Thyroid gland (tissue), 4 donors: ENCODE measurements at regions not wholly inside any gene's neighbourhood (a gene's known extent, or its start where the extent isn't known, plus 50 kb on each side); places are given as distances from the start of the nearest gene placed in this dataset.
"Not testable (repeated sequence)": the region's sequence is repeated elsewhere in the genome, so short reads cannot be mapped to it uniquely, and the experiment has no call there.

Source experiments
- DNase-seq, 2 donors: peaks; one replicate each; pipeline ENCODE4 v3.0.0-alpha.2; 2019
- H3K27ac ChIP-seq, 3 donors: fragments of 200-600 bp; sonication (generic); 1 replicate in 2 of 3; 2 replicates in 1 of 3; pipeline ENCODE4 v1.5.1; 2016 to 2019; ENCODE audit warnings: mild to moderate bottlenecking in 1 of 3, moderate library complexity in 1 of 3
- H3K27me3 ChIP-seq: fragments of 200-600 bp; sonication (generic); one replicate; pipeline ENCODE4 v1.5.1; 2019
- H3K36me3 ChIP-seq, 2 donors: fragments of 200-600 bp; sonication (generic); one replicate each; pipeline ENCODE4 v1.5.1; 2016 to 2019
- H3K4me1 ChIP-seq, 2 donors: fragments of 200-600 bp; sonication (generic); one replicate each; pipeline ENCODE4 v1.5.1; 2017 to 2019
- H3K4me3 ChIP-seq, 3 donors: fragments of 200-600 bp; sonication (generic); replicated peaks in 1 of 3; 1 replicate in 2 of 3; 2 replicates in 1 of 3; pipeline ENCODE4 v1.5.1; 2016; ENCODE audit warnings: mild to moderate bottlenecking in 1 of 3
- H3K9me3 ChIP-seq: fragments of 200-600 bp; sonication (generic); one replicate; pipeline ENCODE4 v1.5.1; 2017
- POLR2A ChIP-seq, 2 donors: fragments of 450-650 bp; IDR thresholded peaks; one replicate each; pipeline ENCODE4 v1.6.1; 2017; ENCODE audit warnings: antibody characterized with exemption in 2 of 2, mild to moderate bottlenecking in 2 of 2, moderate library complexity in 1 of 2
- WGBS, 2 donors: methylation state at CpG; one replicate each; pipeline ENCODE4 v1.1.5; 2017; 5-methylcytosine and 5-hydroxymethylcytosine counted together
- intact Hi-C: fragments of 100-400 bp; cut with DNase I; formaldehyde crosslinking; loops from one replicate; pipeline ENCODE4 v1.15.1; 2023
- TF ChIP-seq, protein P1 (sequence below), 6 experiments: fragments of 200-600 bp in 3 of 6; fragments of 450-650 bp in 3 of 6; sonication (generic) in 3 of 6; IDR thresholded peaks; one replicate each; pipeline ENCODE4 v1.5.1; 2016 to 2019; ENCODE audit warnings: antibody characterized with exemption in 6 of 6, mild to moderate bottlenecking in 2 of 6, inconsistent platforms in 1 of 6, moderate library complexity in 1 of 6

DNA sequence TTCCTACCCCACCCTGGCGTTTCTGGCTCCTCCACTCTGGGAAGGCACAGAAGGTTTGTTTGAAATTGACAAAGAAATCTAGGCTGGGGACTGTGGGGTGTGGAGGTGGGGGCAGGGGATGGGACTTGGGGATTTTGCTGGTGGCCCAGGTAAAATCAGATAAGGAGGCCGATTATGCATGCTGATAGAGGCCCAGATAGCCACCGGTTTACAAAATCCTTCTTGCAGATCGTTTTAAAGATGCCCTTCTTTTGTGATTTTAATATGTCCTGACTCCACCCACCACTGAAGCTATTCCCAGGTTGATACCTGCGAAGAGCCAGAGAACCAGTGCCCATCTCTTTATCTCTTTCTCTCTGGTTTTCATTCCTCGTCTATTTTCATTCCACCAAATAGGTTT is 104.9 kb downstream of the TFAP2C start:
- TF ChIP-seq POLR2A (IDR thresholded peaks at IDR 0.05) = no peak
- TF ChIP-seq, protein P1, sequence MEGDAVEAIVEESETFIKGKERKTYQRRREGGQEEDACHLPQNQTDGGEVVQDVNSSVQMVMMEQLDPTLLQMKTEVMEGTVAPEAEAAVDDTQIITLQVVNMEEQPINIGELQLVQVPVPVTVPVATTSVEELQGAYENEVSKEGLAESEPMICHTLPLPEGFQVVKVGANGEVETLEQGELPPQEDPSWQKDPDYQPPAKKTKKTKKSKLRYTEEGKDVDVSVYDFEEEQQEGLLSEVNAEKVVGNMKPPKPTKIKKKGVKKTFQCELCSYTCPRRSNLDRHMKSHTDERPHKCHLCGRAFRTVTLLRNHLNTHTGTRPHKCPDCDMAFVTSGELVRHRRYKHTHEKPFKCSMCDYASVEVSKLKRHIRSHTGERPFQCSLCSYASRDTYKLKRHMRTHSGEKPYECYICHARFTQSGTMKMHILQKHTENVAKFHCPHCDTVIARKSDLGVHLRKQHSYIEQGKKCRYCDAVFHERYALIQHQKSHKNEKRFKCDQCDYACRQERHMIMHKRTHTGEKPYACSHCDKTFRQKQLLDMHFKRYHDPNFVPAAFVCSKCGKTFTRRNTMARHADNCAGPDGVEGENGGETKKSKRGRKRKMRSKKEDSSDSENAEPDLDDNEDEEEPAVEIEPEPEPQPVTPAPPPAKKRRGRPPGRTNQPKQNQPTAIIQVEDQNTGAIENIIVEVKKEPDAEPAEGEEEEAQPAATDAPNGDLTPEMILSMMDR (IDR thresholded peaks at IDR 0.05) = no peak
- DNase-seq = no peak
- no peaks in the 10 kb centered on the region for H3K9me3 ChIP-seq
- no peak overlapping the region for H3K27ac ChIP-seq
- intact Hi-C loops = no loop called here
- 48 to 51% methylated on average over 6 of the region's 6 CpGs for WGBS, 2 donors
- no peaks in the 10 kb centered on the region for H3K36me3 ChIP-seq
- H3K27me3 ChIP-seq = no peaks in the 10 kb centered on the region
- no peak overlapping the region for H3K4me3 ChIP-seq
- no peaks in the 10 kb centered on the region for H3K4me1 ChIP-seq

DNA sequence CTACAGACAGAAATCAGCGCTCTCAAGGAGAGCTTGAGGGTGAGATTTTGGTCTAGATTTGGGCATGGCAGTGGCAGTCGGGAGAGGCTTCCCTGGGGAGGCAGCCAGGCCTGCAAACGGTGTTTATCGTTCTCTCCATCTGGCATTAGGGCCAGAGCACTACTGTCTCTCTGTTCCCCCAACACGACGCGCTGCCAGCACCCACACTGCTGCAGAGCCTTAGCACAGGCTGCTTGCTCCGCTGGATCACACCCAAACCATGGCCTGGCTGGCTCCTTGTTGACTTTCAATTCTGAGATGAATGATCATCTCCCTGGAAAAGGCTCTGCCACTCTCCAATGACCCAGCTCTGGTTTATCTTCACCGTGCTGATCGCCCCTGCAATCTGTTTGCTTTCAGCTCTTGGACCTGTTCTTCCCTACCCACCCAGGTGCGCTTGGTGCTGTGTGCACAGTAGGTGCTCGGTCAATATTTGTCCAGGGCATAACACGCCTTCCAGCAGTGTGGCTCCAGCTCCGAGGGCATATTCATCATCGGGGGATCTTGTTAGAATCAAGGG is 106.1 kb downstream of the TFAP2C start:
- Histone ChIP-seq H3K9me3 (no peaks in the 10 kb centered on the region), H3K4me3 (no peak overlapping the region), H3K4me1 (no peaks in the 10 kb centered on the region), H3K36me3 (no peaks in the 10 kb centered on the region), H3K27me3 (no peaks in the 10 kb centered on the region), H3K27ac (no peak overlapping the region)
- TF ChIP-seq, protein P1 (IDR thresholded peaks at IDR 0.05) = no peak
- no peak for DNase-seq
- intact Hi-C loops = no loop called here
- 36 to 37% methylated on average over 15 of the region's 15 CpGs for WGBS, 2 donors

GRCh38 chr20:56736285-56736857 is 107.3 kb downstream of the TFAP2C start:
- H3K9me3 ChIP-seq = no peaks in the 10 kb centered on the region
- intact Hi-C loops = no loop called here
- H3K4me3 ChIP-seq = no peak overlapping the region
- no peaks in the 10 kb centered on the region for H3K36me3 ChIP-seq
- 18 to 22% methylated on average over 10 of the region's 10 CpGs for WGBS, 2 donors
- TF ChIP-seq, protein P1 (IDR thresholded peaks at IDR 0.05) = no peak
- TF ChIP-seq POLR2A (IDR thresholded peaks at IDR 0.05) = no peak
- H3K27me3 ChIP-seq = no peaks in the 10 kb centered on the region
- H3K27ac ChIP-seq = no peak overlapping the region
- H3K4me1 ChIP-seq = no peaks in the 10 kb centered on the region
- DNase-seq = no peak

DNA sequence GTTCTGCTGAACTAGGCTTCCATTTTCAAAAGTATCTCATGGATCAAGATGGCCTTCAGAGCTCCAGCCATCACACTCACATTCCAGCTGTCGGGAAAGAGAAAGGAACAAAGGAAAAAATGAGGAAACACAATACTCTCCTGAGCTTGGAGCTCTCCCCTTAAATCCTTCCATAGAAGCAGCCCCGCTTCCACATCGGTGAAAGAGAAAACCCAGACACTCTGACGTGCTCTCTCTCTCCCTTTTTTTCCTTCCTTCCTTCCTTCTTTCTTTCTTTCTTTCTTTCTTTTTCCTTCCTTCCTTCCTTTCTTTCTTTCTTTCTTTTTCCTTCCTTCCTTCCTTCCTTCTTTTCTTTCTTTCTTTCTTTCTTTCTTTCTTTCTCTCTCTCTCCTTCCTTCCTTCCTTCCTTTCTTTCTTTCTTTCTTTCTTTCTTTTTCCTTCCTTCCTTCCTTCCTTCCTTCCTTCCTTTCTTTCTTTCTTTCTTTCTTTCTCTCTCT is 115.3 kb downstream of the TFAP2C start:
- WGBS, 2 donors = 95 to 97% methylated on average over 4 of the region's 4 CpGs

GRCh38 chr20:56748476-56749377 is 119.6 kb downstream of the TFAP2C start:
- H3K36me3 ChIP-seq = no peaks in the 10 kb centered on the region
- H3K4me3 ChIP-seq = no peak overlapping the region
- H3K4me1 ChIP-seq = no peaks in the 10 kb centered on the region
- no peaks in the 10 kb centered on the region for H3K9me3 ChIP-seq
- H3K27ac ChIP-seq = no peak overlapping the region
- DNase-seq = no peak
- no peaks in the 10 kb centered on the region for H3K27me3 ChIP-seq
- TF ChIP-seq, protein P1 (IDR thresholded peaks at IDR 0.05) = no peak
- TF ChIP-seq POLR2A (IDR thresholded peaks at IDR 0.05) = no peak
- intact Hi-C loops = no loop called here
- 69 to 71% methylated on average over 8 of the region's 8 CpGs for WGBS, 2 donors

More for the DNA sequence above, 115.3 kb downstream of the TFAP2C start:
- intact Hi-C loops, H3K27me3 ChIP-seq, H3K4me3 ChIP-seq, H3K9me3 ChIP-seq, H3K36me3 ChIP-seq, H3K27ac ChIP-seq, H3K4me1 ChIP-seq, DNase-seq: not testable (repeated sequence)
